Glutamatergic neuron (in vitro differentiated cells): ENCODE measurements at regions not wholly inside any gene's neighbourhood (a gene's known extent, or its start where the extent isn't known, plus 50 kb on each side); places are given as distances from the start of the nearest gene placed in this dataset.
A peak's percentile ranks its signal among the peaks of the same experiment; 100 is the strongest.
"Not testable (repeated sequence)": the region's sequence is repeated elsewhere in the genome, so short reads cannot be mapped to it uniquely, and the experiment has no call there.

ENCODE experiments used
- DNase-seq: peaks from one replicate; pipeline ENCODE4 v3.0.0; 2022
- H3K27ac Mint-ChIP-seq: one replicate; pipeline ENCODE4 v1.8.0; 2020; ENCODE audit warnings: mild to moderate bottlenecking, mixed read lengths, inconsistent platforms; ENCODE audit not compliant: unreplicated experiment
- H3K27me3 Mint-ChIP-seq: one replicate; pipeline ENCODE4 v1.8.0; 2020; ENCODE audit warnings: mild to moderate bottlenecking, moderate library complexity, mixed read lengths, inconsistent platforms; ENCODE audit not compliant: unreplicated experiment
- H3K36me3 Mint-ChIP-seq: one replicate; pipeline ENCODE4 v1.8.0; 2020; ENCODE audit warnings: mild to moderate bottlenecking, mixed read lengths, inconsistent platforms; ENCODE audit not compliant: unreplicated experiment
- H3K4me1 Mint-ChIP-seq: one replicate; pipeline ENCODE4 v1.8.0; 2020; ENCODE audit warnings: mild to moderate bottlenecking, low read depth, mixed read lengths, inconsistent platforms; ENCODE audit not compliant: unreplicated experiment
- H3K4me3 Mint-ChIP-seq: one replicate; pipeline ENCODE4 v1.8.0; 2020; ENCODE audit warnings: mild to moderate bottlenecking, mixed read lengths, inconsistent platforms; ENCODE audit not compliant: unreplicated experiment
- H3K9me3 Mint-ChIP-seq: one replicate; pipeline ENCODE4 v1.8.0; 2020; ENCODE audit warnings: mild to moderate bottlenecking, moderate library complexity, mixed read lengths, inconsistent platforms; ENCODE audit not compliant: unreplicated experiment
- CTCF ChIP-seq: fragments of 200-600 bp; sonication (generic); IDR thresholded peaks from one replicate; pipeline ENCODE4 v1.5.0; 2021; ENCODE audit not compliant: partially characterized antibody, unreplicated experiment

- no peaks in the 10 kb centered on the region for H3K9me3 Mint-ChIP-seq
- peaks cover 4% of the 10 kb centered on the region for H3K4me1 Mint-ChIP-seq
- H3K36me3 Mint-ChIP-seq: no peaks in the 10 kb centered on the region
- no peak overlapping the region for H3K4me3 Mint-ChIP-seq
- TF ChIP-seq CTCF: no peak
- DNase-seq: no peak
- H3K27me3 Mint-ChIP-seq: no peaks in the 10 kb centered on the region
- H3K27ac Mint-ChIP-seq: no peak overlapping the region
Observed at GRCh38 chr3:35291471-35292236, 347.7 kb upstream of the ARPP21 start.

- no peaks in the 10 kb centered on the region for H3K27me3 Mint-ChIP-seq
- H3K9me3 Mint-ChIP-seq: no peaks in the 10 kb centered on the region
- H3K27ac Mint-ChIP-seq: no peak overlapping the region
- peaks cover 4% of the 10 kb centered on the region for H3K4me1 Mint-ChIP-seq
- TF ChIP-seq CTCF: no peak
- H3K36me3 Mint-ChIP-seq: no peaks in the 10 kb centered on the region
- DNase-seq: no peak
- H3K4me3 Mint-ChIP-seq: no peak overlapping the region
Observed at GRCh38 chr3:35292568-35292967, 346.8 kb upstream of the ARPP21 start.

GRCh38 chr3:35295906-35296305, 343.4 kb upstream of the ARPP21 start:
- Mint-ChIP-seq H3K4me3 (no peak overlapping the region), H3K27me3 (no peaks in the 10 kb centered on the region), H3K36me3 (no peaks in the 10 kb centered on the region), H3K9me3 (no peaks in the 10 kb centered on the region), H3K27ac (no peak overlapping the region), H3K4me1 (peaks cover 4% of the 10 kb centered on the region)
- DNase-seq: no peak
- TF ChIP-seq CTCF: no peak

GRCh38 chr3:35296533-35296932, 342.8 kb upstream of the ARPP21 start:
- DNase-seq: no peak
- H3K36me3 Mint-ChIP-seq: no peaks in the 10 kb centered on the region
- no peaks in the 10 kb centered on the region for H3K9me3 Mint-ChIP-seq
- peaks cover 4% of the 10 kb centered on the region for H3K4me1 Mint-ChIP-seq
- no peak overlapping the region for H3K4me3 Mint-ChIP-seq
- H3K27ac Mint-ChIP-seq: peak overlapping the region; percentile 35
- H3K27me3 Mint-ChIP-seq: no peaks in the 10 kb centered on the region
- no peak for TF ChIP-seq CTCF

- not testable (repeated sequence) for DNase-seq, H3K9me3 Mint-ChIP-seq, H3K36me3 Mint-ChIP-seq, H3K4me1 Mint-ChIP-seq, H3K27me3 Mint-ChIP-seq, H3K4me3 Mint-ChIP-seq, H3K27ac Mint-ChIP-seq
Observed at GRCh38 chr3:35296944-35297343, 342.4 kb upstream of the ARPP21 start.
